Hepatocyte (in vitro differentiated cells): ENCODE measurements at regions not wholly inside any gene's neighbourhood (a gene's known extent, or its start where the extent isn't known, plus 50 kb on each side); places are given as distances from the start of the nearest gene placed in this dataset.

ENCODE experiments used
- EZH2 ChIP-seq: fragments of 200-600 bp; sonication (generic); IDR thresholded peaks from 2 replicates; pipeline ENCODE4 v1.6.1; 2016; ENCODE audit warnings: antibody characterized with exemption, mild to moderate bottlenecking, borderline replicate concordance
- TF ChIP-seq, protein P1 (sequence below): fragments of 200-600 bp; sonication (generic); IDR thresholded peaks from 2 replicates; pipeline ENCODE4 v1.5.1; 2016; ENCODE audit warnings: antibody characterized with exemption, mild to moderate bottlenecking; ENCODE audit not compliant: poor library complexity

DNA sequence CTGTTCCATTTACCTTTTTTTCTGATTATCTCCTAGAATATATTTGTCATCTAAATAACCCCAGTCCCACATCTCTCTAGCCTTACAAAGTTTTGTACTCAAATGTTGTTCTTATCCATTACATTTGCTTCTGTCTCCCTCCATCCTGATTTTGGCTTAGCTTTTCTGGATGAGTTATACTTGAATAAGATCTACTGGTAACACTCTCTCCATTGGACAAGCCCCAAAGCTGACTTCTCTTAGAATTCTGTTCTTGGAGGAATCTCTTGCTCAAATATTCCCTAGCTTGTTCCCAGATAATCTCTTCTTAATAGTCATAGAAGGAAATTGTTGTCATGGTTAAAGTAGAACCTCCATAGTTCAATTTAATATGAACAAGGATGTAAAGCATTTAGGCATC lies 115.5 kb upstream of the HS3ST1 start:
- TF ChIP-seq EZH2, result no peak
- TF ChIP-seq, protein P1, sequence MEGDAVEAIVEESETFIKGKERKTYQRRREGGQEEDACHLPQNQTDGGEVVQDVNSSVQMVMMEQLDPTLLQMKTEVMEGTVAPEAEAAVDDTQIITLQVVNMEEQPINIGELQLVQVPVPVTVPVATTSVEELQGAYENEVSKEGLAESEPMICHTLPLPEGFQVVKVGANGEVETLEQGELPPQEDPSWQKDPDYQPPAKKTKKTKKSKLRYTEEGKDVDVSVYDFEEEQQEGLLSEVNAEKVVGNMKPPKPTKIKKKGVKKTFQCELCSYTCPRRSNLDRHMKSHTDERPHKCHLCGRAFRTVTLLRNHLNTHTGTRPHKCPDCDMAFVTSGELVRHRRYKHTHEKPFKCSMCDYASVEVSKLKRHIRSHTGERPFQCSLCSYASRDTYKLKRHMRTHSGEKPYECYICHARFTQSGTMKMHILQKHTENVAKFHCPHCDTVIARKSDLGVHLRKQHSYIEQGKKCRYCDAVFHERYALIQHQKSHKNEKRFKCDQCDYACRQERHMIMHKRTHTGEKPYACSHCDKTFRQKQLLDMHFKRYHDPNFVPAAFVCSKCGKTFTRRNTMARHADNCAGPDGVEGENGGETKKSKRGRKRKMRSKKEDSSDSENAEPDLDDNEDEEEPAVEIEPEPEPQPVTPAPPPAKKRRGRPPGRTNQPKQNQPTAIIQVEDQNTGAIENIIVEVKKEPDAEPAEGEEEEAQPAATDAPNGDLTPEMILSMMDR, result no peak
